WTC11 (cell line): ENCODE measurements at regions not wholly inside any gene's neighbourhood (a gene's known extent, or its start where the extent isn't known, plus 50 kb on each side); places are given as distances from the start of the nearest gene placed in this dataset.

Source experiments
- ATAC-seq: fragments of 200-7000 bp; cut with Tn5 transposase; 2 replicates; pipeline ENCODE4 v1.10.0; 2021; ENCODE audit warnings: mild to moderate bottlenecking, moderate library complexity
- CTCF ChIA-PET: fragments of 300-600 bp; sonication (Branson Sonifier 250); formaldehyde crosslinking; loops from one replicate; lab custom pipeline; 2021; ENCODE audit warnings: antibody characterized with exemption; lab: Charles Lee
- POLR2A ChIA-PET: fragments of 350-600 bp; sonication (Branson Sonifier 250); formaldehyde crosslinking; loops from one replicate; lab custom pipeline; 2021; ENCODE audit warnings: antibody characterized with exemption; lab: Charles Lee
- DNase-seq: peaks from one replicate; pipeline ENCODE4 v3.0.0; 2021; ENCODE audit warnings: low spot score
- H3K27ac Mint-ChIP-seq: 2 replicates; pipeline ENCODE4 v1.8.0; 2021; ENCODE audit warnings: mixed read lengths
- H3K27me3 Mint-ChIP-seq: 2 replicates; pipeline ENCODE4 v1.8.0; 2021; ENCODE audit warnings: low read depth, mild to moderate bottlenecking, moderate library complexity, mixed read lengths
- H3K36me3 Mint-ChIP-seq: 2 replicates; pipeline ENCODE4 v1.8.0; 2021; ENCODE audit warnings: mixed read lengths
- H3K4me1 Mint-ChIP-seq: 2 replicates; pipeline ENCODE4 v1.8.0; 2022; ENCODE audit warnings: mixed read lengths
- H3K4me3 Mint-ChIP-seq: 2 replicates; pipeline ENCODE4 v1.8.0; 2021; ENCODE audit warnings: mild to moderate bottlenecking, moderate library complexity, mixed read lengths
- H3K9me3 Mint-ChIP-seq: 2 replicates; pipeline ENCODE4 v1.8.0; 2021; ENCODE audit warnings: mixed read lengths
- CREM ChIP-seq: sonication (generic); formaldehyde crosslinking; IDR thresholded peaks from 2 replicates; pipeline ENCODE4 v1.8.1; 2022; ENCODE audit warnings: mild to moderate bottlenecking, missing genetic modification reagents, moderate library complexity
- EMX1 ChIP-seq: fragments of 250-450 bp; sonication (Bioruptor Pico); IDR thresholded peaks from 2 replicates; pipeline ENCODE4 v1.8.0; 2021; ENCODE audit warnings: mild to moderate bottlenecking
- ERG ChIP-seq: fragments of 250-450 bp; sonication (Bioruptor Pico); IDR thresholded peaks from 2 replicates; pipeline ENCODE4 v1.8.0; 2021; ENCODE audit warnings: mild to moderate bottlenecking
- IRF2 ChIP-seq: sonication (generic); formaldehyde crosslinking; IDR thresholded peaks from 2 replicates; pipeline ENCODE4 v1.8.0; 2022; ENCODE audit warnings: low read depth, missing genetic modification reagents, borderline replicate concordance
- MYBL2 ChIP-seq: sonication (generic); formaldehyde crosslinking; IDR thresholded peaks from 2 replicates; pipeline ENCODE4 v1.8.1; 2023; ENCODE audit warnings: mild to moderate bottlenecking, moderate library complexity, missing genetic modification reagents
- OVOL2 ChIP-seq: fragments of 250-450 bp; sonication (Bioruptor Pico); IDR thresholded peaks from 2 replicates; pipeline ENCODE4 v1.9.0; 2021; ENCODE audit warnings: mild to moderate bottlenecking, borderline replicate concordance
- PRRX2 ChIP-seq: fragments of 250-450 bp; sonication (Bioruptor Pico); IDR thresholded peaks from 2 replicates; pipeline ENCODE4 v1.8.0; 2021; ENCODE audit warnings: mild to moderate bottlenecking
- RELA ChIP-seq: sonication (generic); formaldehyde crosslinking; IDR thresholded peaks from 2 replicates; pipeline ENCODE4 v1.8.1; 2022; ENCODE audit warnings: missing genetic modification reagents, mild to moderate bottlenecking, borderline replicate concordance
- TCF7 ChIP-seq: sonication (generic); formaldehyde crosslinking; IDR thresholded peaks from 2 replicates; pipeline ENCODE4 v1.8.0; 2022; ENCODE audit warnings: mild to moderate bottlenecking, low read depth, missing genetic modification reagents, moderate library complexity
- TP53 ChIP-seq: sonication (generic); formaldehyde crosslinking; IDR thresholded peaks from 2 replicates; pipeline ENCODE4 v1.8.1; 2023; ENCODE audit warnings: mild to moderate bottlenecking, missing genetic modification reagents
- USF1 ChIP-seq: sonication (generic); formaldehyde crosslinking; IDR thresholded peaks from 2 replicates; pipeline ENCODE4 v1.8.0; 2022; ENCODE audit warnings: mild to moderate bottlenecking, missing genetic modification reagents
- ZBTB21 ChIP-seq: sonication (generic); formaldehyde crosslinking; IDR thresholded peaks from 2 replicates; pipeline ENCODE4 v1.8.1; 2023; ENCODE audit warnings: mild to moderate bottlenecking, missing genetic modification reagents, borderline replicate concordance
- ZNF232 ChIP-seq: sonication (generic); formaldehyde crosslinking; IDR thresholded peaks from 2 replicates; pipeline ENCODE4 v1.8.0; 2022; ENCODE audit warnings: mild to moderate bottlenecking, missing genetic modification reagents
- TF ChIP-seq, protein P1 (sequence below): sonication (generic); formaldehyde crosslinking; conservative IDR thresholded peaks from 2 replicates; pipeline ENCODE4 v1.8.1; 2022; ENCODE audit warnings: mild to moderate bottlenecking, missing genetic modification reagents
- TF ChIP-seq, protein P2 (sequence below): fragments of 200-600 bp; IDR thresholded peaks from 2 replicates; pipeline ENCODE4 v1.8.0; 2022; ENCODE audit warnings: antibody characterized with exemption
- TF ChIP-seq, protein P3 (sequence below): sonication (generic); formaldehyde crosslinking; IDR thresholded peaks from 2 replicates; pipeline ENCODE4 v1.8.1; 2022; ENCODE audit warnings: low read depth, mild to moderate bottlenecking, moderate library complexity, missing genetic modification reagents, borderline replicate concordance
- TF ChIP-seq, protein P4 (sequence below): sonication (generic); formaldehyde crosslinking; IDR thresholded peaks from 2 replicates; pipeline ENCODE4 v1.8.0; 2022; ENCODE audit warnings: mild to moderate bottlenecking, missing genetic modification reagents
- TF ChIP-seq, protein P5 (sequence below): sonication (generic); formaldehyde crosslinking; IDR thresholded peaks from 2 replicates; pipeline ENCODE4 v1.8.1; 2022; ENCODE audit warnings: low read depth, missing genetic modification reagents, borderline replicate concordance
- TF ChIP-seq, protein P6 (sequence below): sonication (generic); formaldehyde crosslinking; IDR thresholded peaks from 2 replicates; pipeline ENCODE4 v1.8.1; 2022; ENCODE audit warnings: mild to moderate bottlenecking, moderate library complexity, missing genetic modification reagents
- TF ChIP-seq, protein P7 (sequence below): sonication (generic); formaldehyde crosslinking; IDR thresholded peaks from 2 replicates; pipeline ENCODE4 v1.8.1; 2022; ENCODE audit warnings: mild to moderate bottlenecking, missing genetic modification reagents, moderate library complexity, borderline replicate concordance
- TF ChIP-seq, protein P8 (sequence below): sonication (generic); formaldehyde crosslinking; IDR thresholded peaks from 2 replicates; pipeline ENCODE4 v1.8.0; 2023; ENCODE audit warnings: missing genetic modification reagents

DNA sequence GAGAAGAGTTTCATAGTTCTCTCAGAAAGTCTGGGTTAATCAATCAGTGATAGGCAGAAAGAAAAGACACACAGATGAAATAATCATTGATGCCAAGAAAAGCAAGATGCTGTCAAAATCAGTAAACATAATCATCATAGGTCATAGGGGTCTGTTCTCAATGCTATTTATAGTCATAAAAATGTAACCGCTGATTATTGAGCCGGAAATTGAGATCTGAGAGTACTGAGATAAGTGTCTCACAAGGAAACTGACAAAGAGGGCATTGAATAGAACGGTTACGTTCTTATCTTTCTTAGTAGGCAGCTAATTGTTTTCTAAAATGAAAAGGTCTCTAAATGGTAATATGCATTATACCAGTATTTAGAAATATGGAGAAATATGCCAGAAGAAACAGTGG lies 1686.1 kb upstream of the AGA start (continued):
- TF ChIP-seq CREM (CRISPR knock-in tag) = no peak

GRCh38 chr4:179130122-179130714 lies 1688.0 kb upstream of the AGA start:
- POLR2A ChIA-PET = no interaction called here
- Mint-ChIP-seq H3K4me1 (peaks cover 12% of the 10 kb centered on the region), H3K27me3 (no peaks in the 10 kb centered on the region), H3K27ac (no peak overlapping the region), H3K36me3 (no peaks in the 10 kb centered on the region), H3K4me3 (no peak overlapping the region), H3K9me3 (no peaks in the 10 kb centered on the region)
- TF ChIP-seq, protein P1, sequence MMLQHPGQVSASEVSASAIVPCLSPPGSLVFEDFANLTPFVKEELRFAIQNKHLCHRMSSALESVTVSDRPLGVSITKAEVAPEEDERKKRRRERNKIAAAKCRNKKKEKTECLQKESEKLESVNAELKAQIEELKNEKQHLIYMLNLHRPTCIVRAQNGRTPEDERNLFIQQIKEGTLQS (CRISPR knock-in tag) = no peak
- TF ChIP-seq, protein P2, sequence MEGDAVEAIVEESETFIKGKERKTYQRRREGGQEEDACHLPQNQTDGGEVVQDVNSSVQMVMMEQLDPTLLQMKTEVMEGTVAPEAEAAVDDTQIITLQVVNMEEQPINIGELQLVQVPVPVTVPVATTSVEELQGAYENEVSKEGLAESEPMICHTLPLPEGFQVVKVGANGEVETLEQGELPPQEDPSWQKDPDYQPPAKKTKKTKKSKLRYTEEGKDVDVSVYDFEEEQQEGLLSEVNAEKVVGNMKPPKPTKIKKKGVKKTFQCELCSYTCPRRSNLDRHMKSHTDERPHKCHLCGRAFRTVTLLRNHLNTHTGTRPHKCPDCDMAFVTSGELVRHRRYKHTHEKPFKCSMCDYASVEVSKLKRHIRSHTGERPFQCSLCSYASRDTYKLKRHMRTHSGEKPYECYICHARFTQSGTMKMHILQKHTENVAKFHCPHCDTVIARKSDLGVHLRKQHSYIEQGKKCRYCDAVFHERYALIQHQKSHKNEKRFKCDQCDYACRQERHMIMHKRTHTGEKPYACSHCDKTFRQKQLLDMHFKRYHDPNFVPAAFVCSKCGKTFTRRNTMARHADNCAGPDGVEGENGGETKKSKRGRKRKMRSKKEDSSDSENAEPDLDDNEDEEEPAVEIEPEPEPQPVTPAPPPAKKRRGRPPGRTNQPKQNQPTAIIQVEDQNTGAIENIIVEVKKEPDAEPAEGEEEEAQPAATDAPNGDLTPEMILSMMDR = no peak
- TF ChIP-seq PRRX2 (CRISPR knock-in tag) (no peak), ZNF232 (no peak), IRF2 (no peak), RELA (CRISPR knock-in tag) (no peak), OVOL2 (no peak), ZBTB21 (no peak), USF1 (CRISPR knock-in tag) (no peak), MYBL2 (CRISPR knock-in tag) (no peak), TP53 (CRISPR knock-in tag) (no peak), TCF7 (CRISPR knock-in tag) (no peak), ERG (no peak), EMX1 (no peak)
- TF ChIP-seq, protein P3, sequence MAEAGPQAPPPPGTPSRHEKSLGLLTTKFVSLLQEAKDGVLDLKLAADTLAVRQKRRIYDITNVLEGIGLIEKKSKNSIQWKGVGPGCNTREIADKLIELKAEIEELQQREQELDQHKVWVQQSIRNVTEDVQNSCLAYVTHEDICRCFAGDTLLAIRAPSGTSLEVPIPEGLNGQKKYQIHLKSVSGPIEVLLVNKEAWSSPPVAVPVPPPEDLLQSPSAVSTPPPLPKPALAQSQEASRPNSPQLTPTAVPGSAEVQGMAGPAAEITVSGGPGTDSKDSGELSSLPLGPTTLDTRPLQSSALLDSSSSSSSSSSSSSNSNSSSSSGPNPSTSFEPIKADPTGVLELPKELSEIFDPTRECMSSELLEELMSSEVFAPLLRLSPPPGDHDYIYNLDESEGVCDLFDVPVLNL (CRISPR knock-in tag) = no peak
- TF ChIP-seq, protein P4, sequence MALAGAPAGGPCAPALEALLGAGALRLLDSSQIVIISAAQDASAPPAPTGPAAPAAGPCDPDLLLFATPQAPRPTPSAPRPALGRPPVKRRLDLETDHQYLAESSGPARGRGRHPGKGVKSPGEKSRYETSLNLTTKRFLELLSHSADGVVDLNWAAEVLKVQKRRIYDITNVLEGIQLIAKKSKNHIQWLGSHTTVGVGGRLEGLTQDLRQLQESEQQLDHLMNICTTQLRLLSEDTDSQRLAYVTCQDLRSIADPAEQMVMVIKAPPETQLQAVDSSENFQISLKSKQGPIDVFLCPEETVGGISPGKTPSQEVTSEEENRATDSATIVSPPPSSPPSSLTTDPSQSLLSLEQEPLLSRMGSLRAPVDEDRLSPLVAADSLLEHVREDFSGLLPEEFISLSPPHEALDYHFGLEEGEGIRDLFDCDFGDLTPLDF (CRISPR knock-in tag) = no peak
- TF ChIP-seq, protein P5, sequence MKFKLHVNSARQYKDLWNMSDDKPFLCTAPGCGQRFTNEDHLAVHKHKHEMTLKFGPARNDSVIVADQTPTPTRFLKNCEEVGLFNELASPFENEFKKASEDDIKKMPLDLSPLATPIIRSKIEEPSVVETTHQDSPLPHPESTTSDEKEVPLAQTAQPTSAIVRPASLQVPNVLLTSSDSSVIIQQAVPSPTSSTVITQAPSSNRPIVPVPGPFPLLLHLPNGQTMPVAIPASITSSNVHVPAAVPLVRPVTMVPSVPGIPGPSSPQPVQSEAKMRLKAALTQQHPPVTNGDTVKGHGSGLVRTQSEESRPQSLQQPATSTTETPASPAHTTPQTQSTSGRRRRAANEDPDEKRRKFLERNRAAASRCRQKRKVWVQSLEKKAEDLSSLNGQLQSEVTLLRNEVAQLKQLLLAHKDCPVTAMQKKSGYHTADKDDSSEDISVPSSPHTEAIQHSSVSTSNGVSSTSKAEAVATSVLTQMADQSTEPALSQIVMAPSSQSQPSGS = no peak
- TF ChIP-seq, protein P6, sequence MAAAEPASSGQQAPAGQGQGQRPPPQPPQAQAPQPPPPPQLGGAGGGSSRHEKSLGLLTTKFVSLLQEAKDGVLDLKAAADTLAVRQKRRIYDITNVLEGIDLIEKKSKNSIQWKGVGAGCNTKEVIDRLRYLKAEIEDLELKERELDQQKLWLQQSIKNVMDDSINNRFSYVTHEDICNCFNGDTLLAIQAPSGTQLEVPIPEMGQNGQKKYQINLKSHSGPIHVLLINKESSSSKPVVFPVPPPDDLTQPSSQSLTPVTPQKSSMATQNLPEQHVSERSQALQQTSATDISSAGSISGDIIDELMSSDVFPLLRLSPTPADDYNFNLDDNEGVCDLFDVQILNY (CRISPR knock-in tag) = no peak
- TF ChIP-seq, protein P7, sequence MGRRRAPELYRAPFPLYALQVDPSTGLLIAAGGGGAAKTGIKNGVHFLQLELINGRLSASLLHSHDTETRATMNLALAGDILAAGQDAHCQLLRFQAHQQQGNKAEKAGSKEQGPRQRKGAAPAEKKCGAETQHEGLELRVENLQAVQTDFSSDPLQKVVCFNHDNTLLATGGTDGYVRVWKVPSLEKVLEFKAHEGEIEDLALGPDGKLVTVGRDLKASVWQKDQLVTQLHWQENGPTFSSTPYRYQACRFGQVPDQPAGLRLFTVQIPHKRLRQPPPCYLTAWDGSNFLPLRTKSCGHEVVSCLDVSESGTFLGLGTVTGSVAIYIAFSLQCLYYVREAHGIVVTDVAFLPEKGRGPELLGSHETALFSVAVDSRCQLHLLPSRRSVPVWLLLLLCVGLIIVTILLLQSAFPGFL (CRISPR knock-in tag) = no peak
- TF ChIP-seq, protein P8, sequence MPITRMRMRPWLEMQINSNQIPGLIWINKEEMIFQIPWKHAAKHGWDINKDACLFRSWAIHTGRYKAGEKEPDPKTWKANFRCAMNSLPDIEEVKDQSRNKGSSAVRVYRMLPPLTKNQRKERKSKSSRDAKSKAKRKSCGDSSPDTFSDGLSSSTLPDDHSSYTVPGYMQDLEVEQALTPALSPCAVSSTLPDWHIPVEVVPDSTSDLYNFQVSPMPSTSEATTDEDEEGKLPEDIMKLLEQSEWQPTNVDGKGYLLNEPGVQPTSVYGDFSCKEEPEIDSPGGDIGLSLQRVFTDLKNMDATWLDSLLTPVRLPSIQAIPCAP = no peak
- CTCF ChIA-PET = no interaction called here
- DNase-seq (no peak), ATAC-seq (no peak)
